SK-N-SH (cell line): ENCODE measurements at regions not wholly inside any gene's neighbourhood (a gene's known extent, or its start where the extent isn't known, plus 50 kb on each side); places are given as distances from the start of the nearest gene placed in this dataset.

Experiments used
- CTCF ChIA-PET: fragments of 300-600, 350-600 bp; formaldehyde crosslinking; extraction: SDS; loops from one replicate; lab custom pipeline; 2021; lab: Yijun Ruan, JAX
- POLR2A ChIA-PET: fragments of 350-600 bp; sonication (Branson Sonifier 250); formaldehyde crosslinking; extraction: SDS; loops from one replicate; lab custom pipeline; 2020; ENCODE audit warnings: antibody characterized with exemption, inconsistent platforms; lab: Yijun Ruan, JAX
- DNase-seq: peaks from one replicate; pipeline ENCODE4 v3.0.0; 2012
- H2AFZ ChIP-seq: fragments of 200-600 bp; sonication (generic); 2 replicates; pipeline ENCODE4 v1.8.1; 2016; ENCODE audit warnings: antibody characterized with exemption, mild to moderate bottlenecking, low read depth
- H3F3A ChIP-seq: fragments of 200-600 bp; sonication (generic); replicated peaks from 2 replicates; pipeline ENCODE3; 2016; ENCODE audit warnings: antibody characterized with exemption, mild to moderate bottlenecking; ENCODE audit not compliant: insufficient read depth
- H3K27ac ChIP-seq, 2 experiments: fragments of 200-500 bp in 1 of 2; fragments of 200-600 bp in 1 of 2; sonication (Bioruptor generic) in 1 of 2; sonication (generic), shearing (Covaris generic) in 1 of 2; 2 replicates each; pipeline versions ENCODE4 v1.5.1 to v1.6.1; 2014 to 2016; ENCODE audit warnings: low read depth in 2 of 2, inconsistent platforms in 1 of 2, low read length in 1 of 2, mild to moderate bottlenecking in 1 of 2, mixed read lengths in 1 of 2
- H3K27me3 ChIP-seq: fragments of 200-600 bp; sonication (generic), shearing (Covaris generic); 2 replicates; pipeline ENCODE4 v1.6.1; 2016; ENCODE audit warnings: mixed run types; ENCODE audit not compliant: insufficient read depth
- H3K36me3 ChIP-seq, 2 experiments: fragments of 200-500 bp in 1 of 2; fragments of 200-600 bp in 1 of 2; sonication (Bioruptor generic) in 1 of 2; sonication (generic) in 1 of 2; replicated peaks in 1 of 2; 2 replicates each; pipeline versions ENCODE3 to v1.5.1; 2014 to 2016; ENCODE audit warnings: low read length in 1 of 2, mild to moderate bottlenecking in 1 of 2; ENCODE audit not compliant: insufficient read depth in 2 of 2, control insufficient read depth in 1 of 2
- H3K4me1 ChIP-seq, 2 experiments: fragments of 200-500 bp in 1 of 2; fragments of 200-600 bp in 1 of 2; sonication (Bioruptor generic) in 1 of 2; sonication (generic), shearing (Covaris generic) in 1 of 2; 2 replicates each; pipeline versions ENCODE4 v1.5.1 to v1.6.1; 2014 to 2016; ENCODE audit warnings: low read depth in 1 of 2, low read length in 1 of 2, mixed run types in 1 of 2; ENCODE audit not compliant: insufficient read depth in 2 of 2, control insufficient read depth in 1 of 2
- H3K4me2 ChIP-seq: fragments of 200-600 bp; sonication (generic), shearing (Covaris generic); 2 replicates; pipeline ENCODE4 v1.6.1; 2017; ENCODE audit warnings: mixed run types
- H3K4me3 ChIP-seq, 2 experiments: fragments of 200-500 bp in 1 of 2; fragments of 200-600 bp in 1 of 2; sonication (Bioruptor generic) in 1 of 2; sonication (generic), shearing (Covaris generic) in 1 of 2; 2 replicates each; pipeline versions ENCODE4 v1.5.1 to v1.8.1; 2014 to 2016; ENCODE audit warnings: low read depth in 2 of 2, inconsistent platforms in 1 of 2, low read length in 1 of 2, mild to moderate bottlenecking in 1 of 2, mixed read lengths in 1 of 2, moderate library complexity in 1 of 2
- H3K79me2 ChIP-seq: fragments of 200-600 bp; sonication (generic); 2 replicates; pipeline ENCODE4 v1.8.1; 2017; ENCODE audit warnings: mild to moderate bottlenecking; ENCODE audit not compliant: insufficient read depth
- H3K9ac ChIP-seq: fragments of 200-600 bp; sonication (generic); 2 replicates; pipeline ENCODE4 v1.6.1; 2017; ENCODE audit warnings: mixed run types
- H3K9me2 ChIP-seq: fragments of 200-600 bp; sonication (generic); 2 replicates; pipeline ENCODE4 v1.6.1; 2017; ENCODE audit warnings: mixed run types
- H3K9me3 ChIP-seq: fragments of 200-600 bp; sonication (generic); 2 replicates; pipeline ENCODE4 v1.6.1; 2017; ENCODE audit warnings: mixed run types, mild to moderate bottlenecking, moderate library complexity
- H4K20me1 ChIP-seq: fragments of 200-600 bp; sonication (generic); 2 replicates; pipeline ENCODE4 v1.6.1; 2017; ENCODE audit warnings: mild to moderate bottlenecking, mixed run types; ENCODE audit not compliant: insufficient read depth
- EP300 ChIP-seq, 2 experiments: IDR thresholded peaks; 2 replicates each; pipeline versions ENCODE4 v1.4.0 to v1.6.1; 2012; ENCODE audit warnings: borderline replicate concordance in 1 of 2, low read depth in 1 of 2, low read length in 1 of 2
- FOSL2 ChIP-seq: IDR thresholded peaks from 2 replicates; pipeline ENCODE4 v1.4.0; 2012; ENCODE audit warnings: low read depth, mild to moderate bottlenecking, moderate library complexity, borderline replicate concordance
- FOXJ3 ChIP-seq: sonication (generic); formaldehyde crosslinking; IDR thresholded peaks from 2 replicates; pipeline ENCODE4 v1.5.1; 2020; ENCODE audit warnings: mild to moderate bottlenecking, missing genetic modification reagents
- FOXM1 ChIP-seq: IDR thresholded peaks from 2 replicates; pipeline ENCODE4 v1.4.0; 2012; ENCODE audit warnings: low read depth, mild to moderate bottlenecking
- GABPA ChIP-seq: IDR thresholded peaks from 2 replicates; pipeline ENCODE4 v1.4.0; 2012; ENCODE audit warnings: low read depth, mild to moderate bottlenecking
- GATA2 ChIP-seq: sonication (generic); formaldehyde crosslinking; IDR thresholded peaks from 2 replicates; pipeline ENCODE4 v1.5.0; 2020; ENCODE audit warnings: mild to moderate bottlenecking, missing genetic modification reagents
- MEF2A ChIP-seq: IDR thresholded peaks from 2 replicates; pipeline ENCODE4 v1.4.0; 2012; ENCODE audit warnings: low read depth, borderline replicate concordance
- NRF1 ChIP-seq: IDR thresholded peaks from 2 replicates; pipeline ENCODE4 v1.6.1; 2012; ENCODE audit warnings: low read depth, mild to moderate bottlenecking, low read length
- POLR2AphosphoS5 ChIP-seq: IDR thresholded peaks from 2 replicates; pipeline ENCODE4 v1.6.1; 2012; ENCODE audit warnings: low read depth, low read length
- RCOR1 ChIP-seq: fragments of 150-350 bp; IDR thresholded peaks from 2 replicates; pipeline ENCODE4 v1.6.1; 2017; ENCODE audit warnings: antibody characterized with exemption, low read length
- RFX5 ChIP-seq: IDR thresholded peaks from 2 replicates; pipeline ENCODE4 v1.6.1; 2012; ENCODE audit warnings: mild to moderate bottlenecking, improper control_type of control experiment, low read length
- RXRA ChIP-seq: IDR thresholded peaks from 2 replicates; pipeline ENCODE4 v1.4.0; 2012; ENCODE audit warnings: low read depth, mild to moderate bottlenecking, borderline replicate concordance
- SMC3 ChIP-seq: IDR thresholded peaks from 2 replicates; pipeline ENCODE4 v1.6.1; 2012; ENCODE audit warnings: low read depth, low read length, improper control_type of control experiment
- TCF12 ChIP-seq: IDR thresholded peaks from 2 replicates; pipeline ENCODE4 v1.4.0; 2012
- TEAD4 ChIP-seq: IDR thresholded peaks from 2 replicates; pipeline ENCODE4 v1.4.0; 2012; ENCODE audit warnings: mild to moderate bottlenecking, borderline replicate concordance; ENCODE audit not compliant: insufficient read depth
- WGBS: methylation state at CpG from one replicate; pipeline ENCODE4 v1.1.6; 2017; ENCODE audit warnings: low lambda C conversion rate; 5-methylcytosine and 5-hydroxymethylcytosine counted together
- TF ChIP-seq, protein P1 (sequence below): fragments of 200-600 bp; sonication (generic); IDR thresholded peaks from 2 replicates; pipeline ENCODE4 v1.6.1; 2017; ENCODE audit warnings: antibody characterized with exemption, mild to moderate bottlenecking, moderate library complexity
- TF ChIP-seq, protein P2 (sequence below): IDR thresholded peaks from 2 replicates; pipeline ENCODE4 v1.4.0; 2012; ENCODE audit warnings: low read depth
- TF ChIP-seq, protein P3 (sequence below): IDR thresholded peaks from 2 replicates; pipeline ENCODE4 v1.6.1; 2012; ENCODE audit warnings: mild to moderate bottlenecking, low read depth, low read length, moderate library complexity
- TF ChIP-seq, protein P4 (sequence below): IDR thresholded peaks from 2 replicates; pipeline ENCODE4 v1.4.0; 2012; ENCODE audit warnings: low read depth, borderline replicate concordance

DNA sequence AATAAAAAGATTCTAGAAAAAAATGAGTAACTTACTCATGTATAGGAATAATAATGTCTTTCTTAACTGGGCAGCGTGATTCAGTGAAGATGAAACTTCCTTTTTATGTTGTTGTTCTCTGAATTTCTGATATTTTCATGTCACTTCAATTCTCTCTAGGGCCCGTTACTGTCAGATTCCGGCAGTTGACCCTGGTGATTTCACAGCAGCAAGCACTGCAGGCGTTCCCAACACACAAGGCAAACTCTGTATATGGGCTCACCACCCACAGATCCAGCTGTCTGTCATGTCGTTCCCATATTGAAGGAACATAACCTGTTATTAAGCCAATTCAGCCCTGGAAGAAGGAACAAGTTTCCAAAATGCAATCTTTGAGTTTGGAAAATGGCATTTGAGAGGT lies 288.3 kb upstream of the GALNTL6 start:
- no peak overlapping the region for H2AFZ ChIP-seq

More for the DNA sequence above, 288.3 kb upstream of the GALNTL6 start:
- CTCF ChIA-PET, result no interaction called here
- Histone ChIP-seq H3K4me2 (no peak overlapping the region), H3F3A (no peaks in the 10 kb centered on the region), H4K20me1 (no peaks in the 10 kb centered on the region), H3K9ac (no peak overlapping the region), H3K4me1 (no peaks in the 10 kb centered on the region), H3K27ac (no peak overlapping the region), H3K4me3 (no peak overlapping the region), H3K9me3 (no peaks in the 10 kb centered on the region; the same call in 1 of the 2 replicates), H3K36me3 (no peaks in the 10 kb centered on the region), H3K9me2 (no peaks in the 10 kb centered on the region), H3K27me3 (no peaks in the 10 kb centered on the region), H3K79me2 (no peaks in the 10 kb centered on the region)
- DNase-seq, result no peak
- 16% methylated on average over 5 of the region's 5 CpGs for WGBS
- TF ChIP-seq NRF1, result no peak
- TF ChIP-seq POLR2AphosphoS5, result no peak
- TF ChIP-seq RXRA, result no peak
- no peak for TF ChIP-seq SMC3
- no peak for TF ChIP-seq MEF2A
- TF ChIP-seq, protein P1, sequence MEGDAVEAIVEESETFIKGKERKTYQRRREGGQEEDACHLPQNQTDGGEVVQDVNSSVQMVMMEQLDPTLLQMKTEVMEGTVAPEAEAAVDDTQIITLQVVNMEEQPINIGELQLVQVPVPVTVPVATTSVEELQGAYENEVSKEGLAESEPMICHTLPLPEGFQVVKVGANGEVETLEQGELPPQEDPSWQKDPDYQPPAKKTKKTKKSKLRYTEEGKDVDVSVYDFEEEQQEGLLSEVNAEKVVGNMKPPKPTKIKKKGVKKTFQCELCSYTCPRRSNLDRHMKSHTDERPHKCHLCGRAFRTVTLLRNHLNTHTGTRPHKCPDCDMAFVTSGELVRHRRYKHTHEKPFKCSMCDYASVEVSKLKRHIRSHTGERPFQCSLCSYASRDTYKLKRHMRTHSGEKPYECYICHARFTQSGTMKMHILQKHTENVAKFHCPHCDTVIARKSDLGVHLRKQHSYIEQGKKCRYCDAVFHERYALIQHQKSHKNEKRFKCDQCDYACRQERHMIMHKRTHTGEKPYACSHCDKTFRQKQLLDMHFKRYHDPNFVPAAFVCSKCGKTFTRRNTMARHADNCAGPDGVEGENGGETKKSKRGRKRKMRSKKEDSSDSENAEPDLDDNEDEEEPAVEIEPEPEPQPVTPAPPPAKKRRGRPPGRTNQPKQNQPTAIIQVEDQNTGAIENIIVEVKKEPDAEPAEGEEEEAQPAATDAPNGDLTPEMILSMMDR, result no peak
- TF ChIP-seq TEAD4, result no peak
- no peak for TF ChIP-seq FOSL2
- no peak for TF ChIP-seq GATA2 (CRISPR knock-in tag)
- TF ChIP-seq RCOR1, result no peak
- no peak for TF ChIP-seq TCF12
- no peak for TF ChIP-seq FOXJ3 (CRISPR knock-in tag)
- TF ChIP-seq EP300 (IDR thresholded peaks at IDR 0.05; ENCODE audit: borderline replicate concordance in 1 of 2, low read depth in 1 of 2, low read length in 1 of 2), result no peak
- TF ChIP-seq GABPA, result no peak
- no peak for TF ChIP-seq FOXM1
- no peak for TF ChIP-seq RFX5
- TF ChIP-seq, protein P2, sequence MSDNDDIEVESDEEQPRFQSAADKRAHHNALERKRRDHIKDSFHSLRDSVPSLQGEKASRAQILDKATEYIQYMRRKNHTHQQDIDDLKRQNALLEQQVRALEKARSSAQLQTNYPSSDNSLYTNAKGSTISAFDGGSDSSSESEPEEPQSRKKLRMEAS, result no peak
- TF ChIP-seq, protein P3, sequence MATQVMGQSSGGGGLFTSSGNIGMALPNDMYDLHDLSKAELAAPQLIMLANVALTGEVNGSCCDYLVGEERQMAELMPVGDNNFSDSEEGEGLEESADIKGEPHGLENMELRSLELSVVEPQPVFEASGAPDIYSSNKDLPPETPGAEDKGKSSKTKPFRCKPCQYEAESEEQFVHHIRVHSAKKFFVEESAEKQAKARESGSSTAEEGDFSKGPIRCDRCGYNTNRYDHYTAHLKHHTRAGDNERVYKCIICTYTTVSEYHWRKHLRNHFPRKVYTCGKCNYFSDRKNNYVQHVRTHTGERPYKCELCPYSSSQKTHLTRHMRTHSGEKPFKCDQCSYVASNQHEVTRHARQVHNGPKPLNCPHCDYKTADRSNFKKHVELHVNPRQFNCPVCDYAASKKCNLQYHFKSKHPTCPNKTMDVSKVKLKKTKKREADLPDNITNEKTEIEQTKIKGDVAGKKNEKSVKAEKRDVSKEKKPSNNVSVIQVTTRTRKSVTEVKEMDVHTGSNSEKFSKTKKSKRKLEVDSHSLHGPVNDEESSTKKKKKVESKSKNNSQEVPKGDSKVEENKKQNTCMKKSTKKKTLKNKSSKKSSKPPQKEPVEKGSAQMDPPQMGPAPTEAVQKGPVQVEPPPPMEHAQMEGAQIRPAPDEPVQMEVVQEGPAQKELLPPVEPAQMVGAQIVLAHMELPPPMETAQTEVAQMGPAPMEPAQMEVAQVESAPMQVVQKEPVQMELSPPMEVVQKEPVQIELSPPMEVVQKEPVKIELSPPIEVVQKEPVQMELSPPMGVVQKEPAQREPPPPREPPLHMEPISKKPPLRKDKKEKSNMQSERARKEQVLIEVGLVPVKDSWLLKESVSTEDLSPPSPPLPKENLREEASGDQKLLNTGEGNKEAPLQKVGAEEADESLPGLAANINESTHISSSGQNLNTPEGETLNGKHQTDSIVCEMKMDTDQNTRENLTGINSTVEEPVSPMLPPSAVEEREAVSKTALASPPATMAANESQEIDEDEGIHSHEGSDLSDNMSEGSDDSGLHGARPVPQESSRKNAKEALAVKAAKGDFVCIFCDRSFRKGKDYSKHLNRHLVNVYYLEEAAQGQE, result no peak
- TF ChIP-seq, protein P4, sequence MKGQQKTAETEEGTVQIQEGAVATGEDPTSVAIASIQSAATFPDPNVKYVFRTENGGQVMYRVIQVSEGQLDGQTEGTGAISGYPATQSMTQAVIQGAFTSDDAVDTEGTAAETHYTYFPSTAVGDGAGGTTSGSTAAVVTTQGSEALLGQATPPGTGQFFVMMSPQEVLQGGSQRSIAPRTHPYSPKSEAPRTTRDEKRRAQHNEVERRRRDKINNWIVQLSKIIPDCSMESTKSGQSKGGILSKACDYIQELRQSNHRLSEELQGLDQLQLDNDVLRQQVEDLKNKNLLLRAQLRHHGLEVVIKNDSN, result no peak
- POLR2A ChIA-PET, result no interaction called here
